Body of pancreas (tissue), 4 donors: ENCODE measurements at regions not wholly inside any gene's neighbourhood (a gene's known extent, or its start where the extent isn't known, plus 50 kb on each side); places are given as distances from the start of the nearest gene placed in this dataset.

Experiments used
- CTCF ChIP-seq, 7 experiments: fragments of 450-650 bp in 4 of 7; fragments of 200-600 bp in 3 of 7; sonication (generic) in 3 of 7; IDR thresholded peaks; one replicate each; pipeline ENCODE4 v1.5.1; 2016 to 2019; ENCODE audit warnings: antibody characterized with exemption in 7 of 7
- POLR2A ChIP-seq, 3 donors: fragments of 450-650 bp; IDR thresholded peaks; one replicate each; pipeline ENCODE4 v1.6.1; 2016; ENCODE audit warnings: antibody characterized with exemption in 3 of 3, mild to moderate bottlenecking in 2 of 3

- TF ChIP-seq POLR2A (IDR thresholded peaks at IDR 0.05), result no peak
- no peak for TF ChIP-seq CTCF (IDR thresholded peaks at IDR 0.05)
Measured at GRCh38 chr10:30553018-30553625, 76.4 kb downstream of the LYZL2 start.
